Superior temporal gyrus (tissue), 1 donor: ENCODE measurements at regions not wholly inside any gene's neighbourhood (a gene's known extent, or its start where the extent isn't known, plus 50 kb on each side); places are given as distances from the start of the nearest gene placed in this dataset.

Source experiments
- DNase-seq: peaks from one replicate; pipeline ENCODE4 v3.0.0-alpha.2; 2016; ENCODE audit errors: extremely low spot score

- no peak for DNase-seq
Measured at GRCh38 chr3:59135096-59135495, 85.3 kb upstream of the CFAP20DC start.

- peak; percentile 18 for DNase-seq
Measured at GRCh38 chr3:59133311-59133710, 83.5 kb upstream of the CFAP20DC start.

GRCh38 chr3:59131016-59131766 lies 81.4 kb upstream of the CFAP20DC start:
- DNase-seq: no peak

- DNase-seq: no peak
Measured at GRCh38 chr3:59128685-59129084, 78.9 kb upstream of the CFAP20DC start.

GRCh38 chr3:59127071-59127470 lies 77.2 kb upstream of the CFAP20DC start:
- DNase-seq: peak; percentile 36

GRCh38 chr3:59126446-59126845 lies 76.6 kb upstream of the CFAP20DC start:
- DNase-seq: no peak

GRCh38 chr3:59121346-59122144 lies 71.7 kb upstream of the CFAP20DC start:
- no peak for DNase-seq

GRCh38 chr3:59118928-59119327 lies 69.1 kb upstream of the CFAP20DC start:
- no peak for DNase-seq

- DNase-seq: no peak
Measured at GRCh38 chr3:59117396-59117795, 67.6 kb upstream of the CFAP20DC start.

GRCh38 chr3:59116233-59116537 lies 66.4 kb upstream of the CFAP20DC start:
- no peak for DNase-seq

- no peak for DNase-seq
Measured at GRCh38 chr3:59115364-59116232, 65.8 kb upstream of the CFAP20DC start.

- DNase-seq: no peak
Measured at GRCh38 chr3:59107856-59108815, 58.3 kb upstream of the CFAP20DC start.

GRCh38 chr3:59106085-59106648 lies 56.3 kb upstream of the CFAP20DC start:
- DNase-seq: no peak

GRCh38 chr3:59103552-59103951 lies 53.7 kb upstream of the CFAP20DC start:
- DNase-seq: no peak

- no peak for DNase-seq
Measured at GRCh38 chr3:59101231-59101736, 51.5 kb upstream of the CFAP20DC start.
